ENCODE measurements at regions not wholly inside any gene's neighbourhood (a gene's known extent, or its start where the extent isn't known, plus 50 kb on each side); places are given as distances from the start of the nearest gene placed in this dataset.

GRCh38 chr12:17949558-17950141 is 140.3 kb downstream of the RERGL start:
- TF ChIP-seq CTCF (IDR thresholded peaks at IDR 0.05) = no peak
- 38% methylated on average over 1 of the region's 2 CpGs for WGBS (ENCODE audit: insufficient coverage)
- Histone ChIP-seq H3K27me3 (ENCODE audit: control insufficient read depth in 2 of 2, insufficient read depth in 2 of 2, low read length in 2 of 2) (no peaks in the 10 kb centered on the region), H3K9ac (ENCODE audit: insufficient read depth, low read length, poor library complexity, severe bottlenecking) (no peak overlapping the region), H3K79me2 (ENCODE audit: insufficient read depth, low read length) (no peaks in the 10 kb centered on the region), H3K36me3 (replicated peaks in 1 of 2; ENCODE audit: control insufficient read depth in 1 of 2, insufficient read depth in 2 of 2, low read length in 2 of 2) (no peaks in the 10 kb centered on the region), H3K4me3 (replicated peaks in 1 of 3; ENCODE audit: low read depth in 2 of 3, low read length in 3 of 3) (no peak overlapping the region), H3K4me1 (ENCODE audit: control insufficient read depth in 1 of 2, insufficient read depth in 2 of 2, low read length in 2 of 2) (no peaks in the 10 kb centered on the region), H3K4me2 (replicated peaks; ENCODE audit: extremely low read depth, low read length, poor library complexity, severe bottlenecking) (no peak overlapping the region), H3K27ac (ENCODE audit: low read depth in 1 of 2, low read length in 2 of 2) (no peak overlapping the region), H3K9me3 (replicated peaks in 1 of 2; ENCODE audit: control insufficient read depth in 1 of 2, insufficient read depth in 1 of 2, low read length in 2 of 2) (peaks cover 4 to 15% of the 10 kb centered on the region in 2 donors), H4K20me1 (ENCODE audit: insufficient read depth, low read length) (no peaks in the 10 kb centered on the region), H2AFZ (ENCODE audit: insufficient read depth, low read depth, low read length, poor library complexity, severe bottlenecking) (no peak overlapping the region)
- DNase-seq = peak in 1 of 3 donors; percentile 3
- H3K4me3 Mint-ChIP-seq = no peak overlapping the region
- H3K27ac Mint-ChIP-seq = no peak overlapping the region
- H3K27me3 Mint-ChIP-seq (ENCODE audit: low read depth in 3 of 3) = peaks cover 0 to 2% (median 1%) of the 10 kb centered on the region in 3 donors
- intact Hi-C loops (cut with micrococcal nuclease) = no loop called here
- no peaks in the 10 kb centered on the region for H3K4me1 Mint-ChIP-seq
- H3K36me3 Mint-ChIP-seq = no peaks in the 10 kb centered on the region
- H3K9me3 Mint-ChIP-seq = peaks cover 3 to 16% (median 6%) of the 10 kb centered on the region in 7 donors

- Histone ChIP-seq H3K79me2 (ENCODE audit: insufficient read depth, low read length) (no peaks in the 10 kb centered on the region), H3K4me2 (replicated peaks; ENCODE audit: extremely low read depth, low read length, poor library complexity, severe bottlenecking) (no peak overlapping the region), H3K27me3 (ENCODE audit: control insufficient read depth in 2 of 2, insufficient read depth in 2 of 2, low read length in 2 of 2) (no peaks in the 10 kb centered on the region), H3K4me3 (replicated peaks in 1 of 3; ENCODE audit: low read depth in 2 of 3, low read length in 3 of 3) (no peak overlapping the region), H4K20me1 (ENCODE audit: insufficient read depth, low read length) (no peaks in the 10 kb centered on the region), H3K27ac (ENCODE audit: low read depth in 1 of 2, low read length in 2 of 2) (no peak overlapping the region), H3K9me3 (replicated peaks in 1 of 2; ENCODE audit: control insufficient read depth in 1 of 2, insufficient read depth in 1 of 2, low read length in 2 of 2) (peaks cover 0 to 3% of the 10 kb centered on the region in 2 donors), H3K9ac (ENCODE audit: insufficient read depth, low read length, poor library complexity, severe bottlenecking) (no peak overlapping the region), H2AFZ (ENCODE audit: insufficient read depth, low read depth, low read length, poor library complexity, severe bottlenecking) (no peak overlapping the region), H3K4me1 (ENCODE audit: control insufficient read depth in 1 of 2, insufficient read depth in 2 of 2, low read length in 2 of 2) (no peaks in the 10 kb centered on the region), H3K36me3 (replicated peaks in 1 of 2; ENCODE audit: control insufficient read depth in 1 of 2, insufficient read depth in 2 of 2, low read length in 2 of 2) (no peaks in the 10 kb centered on the region)
- intact Hi-C loops (cut with micrococcal nuclease) = no loop called here
- WGBS (ENCODE audit: insufficient coverage) = no CpG with 5 or more reads among the region's 4 CpGs
- Mint-ChIP-seq H3K4me3 (no peak overlapping the region), H3K9me3 (peaks cover 0 to 7% (median 0%) of the 10 kb centered on the region in 7 donors), H3K36me3 (no peaks in the 10 kb centered on the region), H3K27me3 (ENCODE audit: low read depth in 3 of 3) (no peaks in the 10 kb centered on the region), H3K4me1 (no peaks in the 10 kb centered on the region), H3K27ac (no peak overlapping the region)
- no peak for DNase-seq
- no peak for TF ChIP-seq CTCF (IDR thresholded peaks at IDR 0.05)
These were observed 161.2 kb downstream of the RERGL start for GRCh38 chr12:17928708-17929366.

Data from CD14-positive monocyte (primary cell).